Keratinocyte (primary cell): ENCODE measurements at regions not wholly inside any gene's neighbourhood (a gene's known extent, or its start where the extent isn't known, plus 50 kb on each side); places are given as distances from the start of the nearest gene placed in this dataset.

Experiments used
- DNase-seq: peaks from one replicate; pipeline ENCODE4 v3.0.0-alpha.2; 2011; ENCODE audit warnings: low read depth, missing footprints, low spot score
- FAIRE-seq: peaks from 2 replicates; lab custom pipeline; 2011; peaks lifted over from hg19 to GRCh38; lab: Jason Lieb, UNC
- H2AFZ ChIP-seq: 2 replicates; pipeline ENCODE4 v1.6.0; 2012; ENCODE audit warnings: low read length, control low read depth, inconsistent platforms; ENCODE audit not compliant: control insufficient read depth
- H3K27ac ChIP-seq: 2 replicates; pipeline ENCODE4 v1.5.1; 2011; ENCODE audit warnings: low read length; ENCODE audit not compliant: control insufficient read depth, insufficient read depth
- H3K27me3 ChIP-seq: 3 replicates; pipeline ENCODE4 v1.6.0; 2011; ENCODE audit warnings: low read length; ENCODE audit not compliant: control insufficient read depth, insufficient read depth; ENCODE audit errors: extremely low read depth
- H3K36me3 ChIP-seq, 2 experiments: 2 replicates in 1 of 2; 3 replicates in 1 of 2; pipeline ENCODE4 v1.5.1; 2011; ENCODE audit warnings: low read length in 2 of 2, mild to moderate bottlenecking in 1 of 2; ENCODE audit not compliant: control insufficient read depth in 2 of 2, insufficient read depth in 2 of 2; ENCODE audit errors: extremely low read depth in 1 of 2
- H3K4me1 ChIP-seq: 3 replicates; pipeline ENCODE4 v1.5.1; 2011; ENCODE audit warnings: low read length; ENCODE audit not compliant: control insufficient read depth, insufficient read depth; ENCODE audit errors: extremely low read depth
- H3K4me2 ChIP-seq: 3 replicates; pipeline ENCODE4 v1.6.0; 2011; ENCODE audit warnings: low read depth, low read length; ENCODE audit not compliant: control insufficient read depth, insufficient read depth; ENCODE audit errors: extremely low read depth
- H3K4me3 ChIP-seq, 3 experiments: fragments of 200-600 bp in 1 of 3; sonication (generic) in 1 of 3; 2 replicates in 2 of 3; 3 replicates in 1 of 3; pipeline ENCODE4 v1.5.1; 2011 to 2016; ENCODE audit warnings: low read length in 3 of 3, mild to moderate bottlenecking in 3 of 3, control low read depth in 2 of 3, inconsistent platforms in 1 of 3, low read depth in 1 of 3, mixed read lengths in 1 of 3, mixed run types in 1 of 3, moderate library complexity in 1 of 3; ENCODE audit not compliant: control insufficient read depth in 2 of 3, insufficient read depth in 2 of 3; ENCODE audit errors: extremely low read depth in 1 of 3
- H3K79me2 ChIP-seq: 2 replicates; pipeline ENCODE4 v1.6.0; 2012; ENCODE audit warnings: low read length; ENCODE audit not compliant: control insufficient read depth, insufficient read depth
- H3K9ac ChIP-seq: 3 replicates; pipeline ENCODE4 v1.6.0; 2011; ENCODE audit warnings: low read length; ENCODE audit not compliant: control insufficient read depth, insufficient read depth; ENCODE audit errors: extremely low read depth
- H3K9me1 ChIP-seq: 3 replicates; pipeline ENCODE4 v1.6.0; 2011; ENCODE audit warnings: low read length; ENCODE audit not compliant: control insufficient read depth, insufficient read depth; ENCODE audit errors: extremely low read depth
- H3K9me3 ChIP-seq: 2 replicates; pipeline ENCODE4 v1.5.1; 2012; ENCODE audit warnings: low read depth, low read length; ENCODE audit not compliant: control insufficient read depth
- H4K20me1 ChIP-seq: 3 replicates; pipeline ENCODE4 v1.6.0; 2011; ENCODE audit warnings: low read length; ENCODE audit not compliant: control insufficient read depth, insufficient read depth; ENCODE audit errors: extremely low read depth
- CTCF ChIP-seq, 3 experiments: IDR thresholded peaks in 1 of 3; conservative IDR thresholded peaks in 1 of 3; optimal IDR thresholded peaks in 1 of 3; 2 replicates in 2 of 3; 3 replicates in 1 of 3; pipeline versions ENCODE3 to v1.5.1; 2011; ENCODE audit warnings: low read length in 3 of 3, mild to moderate bottlenecking in 3 of 3, moderate library complexity in 2 of 3, control low read depth in 1 of 3, inconsistent platforms in 1 of 3; ENCODE audit not compliant: insufficient read depth in 2 of 3; ENCODE audit errors: extremely low read depth in 1 of 3
- EZH2 ChIP-seq: IDR thresholded peaks from one replicate; pipeline ENCODE4 v1.6.1; 2012; ENCODE audit warnings: inconsistent platforms, mild to moderate bottlenecking, low read length, moderate library complexity
- dilution Hi-C: fragments of 300-500 bp; cut with MboI; formaldehyde crosslinking; loops from one replicate; pipeline ENCODE4 v1.7.0; 2020; ENCODE audit warnings: low sequenced_read_pairs; ENCODE audit not compliant: extremely low pct_ligation_motif_present

- Histone ChIP-seq H3K9me1 (no peaks in the 10 kb centered on the region), H4K20me1 (no peaks in the 10 kb centered on the region), H3K79me2 (no peaks in the 10 kb centered on the region), H2AFZ (no peak overlapping the region), H3K9ac (no peak overlapping the region), H3K4me1 (no peaks in the 10 kb centered on the region), H3K4me2 (no peak overlapping the region), H3K27me3 (no peaks in the 10 kb centered on the region), H3K27ac (no peak overlapping the region), H3K4me3 (no peak overlapping the region), H3K9me3 (no peaks in the 10 kb centered on the region), H3K36me3 (no peaks in the 10 kb centered on the region)
- dilution Hi-C loops: no loop called here
- FAIRE-seq (no peak), DNase-seq (no peak)
- TF ChIP-seq CTCF (optimal IDR thresholded peaks at IDR 0.05 in 1 of 3, IDR thresholded peaks at IDR 0.05 in 1 of 3, conservative IDR thresholded peaks at IDR 0.05 in 1 of 3; ENCODE audit: extremely low read depth in 1 of 3, insufficient read depth in 2 of 3, low read length in 3 of 3) (no peak), EZH2 (no peak)
Measured at GRCh38 chr11:28463826-28464225, 355.6 kb downstream of the METTL15 start.

- Histone ChIP-seq H3K9ac (no peak overlapping the region), H3K4me1 (no peaks in the 10 kb centered on the region), H2AFZ (no peak overlapping the region), H3K79me2 (no peaks in the 10 kb centered on the region), H3K36me3 (no peaks in the 10 kb centered on the region), H3K27ac (no peak overlapping the region), H3K9me1 (no peaks in the 10 kb centered on the region), H3K4me2 (no peak overlapping the region), H3K9me3 (no peaks in the 10 kb centered on the region), H3K4me3 (no peak overlapping the region), H4K20me1 (no peaks in the 10 kb centered on the region), H3K27me3 (no peaks in the 10 kb centered on the region)
- no peak for DNase-seq
- FAIRE-seq: no peak
- no peak for TF ChIP-seq EZH2
- no peak for TF ChIP-seq CTCF (optimal IDR thresholded peaks at IDR 0.05 in 1 of 3, IDR thresholded peaks at IDR 0.05 in 1 of 3, conservative IDR thresholded peaks at IDR 0.05 in 1 of 3; ENCODE audit: extremely low read depth in 1 of 3, insufficient read depth in 2 of 3, low read length in 3 of 3)
- dilution Hi-C loops: no loop called here
Measured at GRCh38 chr11:28461846-28462245, 353.7 kb downstream of the METTL15 start.
